ENCODE measurements at regions not wholly inside any gene's neighbourhood (a gene's known extent, or its start where the extent isn't known, plus 50 kb on each side); places are given as distances from the start of the nearest gene placed in this dataset.

DNA sequence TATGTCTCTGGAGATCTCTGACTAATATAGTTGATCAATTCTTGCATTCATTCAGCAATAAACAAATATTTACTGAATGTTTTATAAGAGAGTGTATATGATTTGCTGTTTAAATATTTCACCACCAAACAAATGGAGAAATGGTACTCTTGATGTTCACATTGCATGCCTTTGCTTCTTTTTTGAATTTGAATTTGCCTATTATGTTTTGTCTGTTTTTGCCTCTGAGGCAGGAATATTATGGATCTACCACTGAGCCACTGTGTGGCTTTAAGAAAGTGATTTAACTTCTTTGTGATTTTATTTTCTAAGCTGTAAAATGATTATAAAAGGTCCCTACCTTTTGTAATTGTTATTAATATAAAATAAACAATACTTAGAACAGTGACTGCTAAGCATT lies 345.0 kb downstream of the DOK5 start:
- TF ChIP-seq, protein P1, sequence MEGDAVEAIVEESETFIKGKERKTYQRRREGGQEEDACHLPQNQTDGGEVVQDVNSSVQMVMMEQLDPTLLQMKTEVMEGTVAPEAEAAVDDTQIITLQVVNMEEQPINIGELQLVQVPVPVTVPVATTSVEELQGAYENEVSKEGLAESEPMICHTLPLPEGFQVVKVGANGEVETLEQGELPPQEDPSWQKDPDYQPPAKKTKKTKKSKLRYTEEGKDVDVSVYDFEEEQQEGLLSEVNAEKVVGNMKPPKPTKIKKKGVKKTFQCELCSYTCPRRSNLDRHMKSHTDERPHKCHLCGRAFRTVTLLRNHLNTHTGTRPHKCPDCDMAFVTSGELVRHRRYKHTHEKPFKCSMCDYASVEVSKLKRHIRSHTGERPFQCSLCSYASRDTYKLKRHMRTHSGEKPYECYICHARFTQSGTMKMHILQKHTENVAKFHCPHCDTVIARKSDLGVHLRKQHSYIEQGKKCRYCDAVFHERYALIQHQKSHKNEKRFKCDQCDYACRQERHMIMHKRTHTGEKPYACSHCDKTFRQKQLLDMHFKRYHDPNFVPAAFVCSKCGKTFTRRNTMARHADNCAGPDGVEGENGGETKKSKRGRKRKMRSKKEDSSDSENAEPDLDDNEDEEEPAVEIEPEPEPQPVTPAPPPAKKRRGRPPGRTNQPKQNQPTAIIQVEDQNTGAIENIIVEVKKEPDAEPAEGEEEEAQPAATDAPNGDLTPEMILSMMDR (IDR thresholded peaks at IDR 0.05), result no peak
- no peak for TF ChIP-seq POLR2A (IDR thresholded peaks at IDR 0.05)
